Heart left ventricle (tissue), 16 donors: ENCODE measurements at regions not wholly inside any gene's neighbourhood (a gene's known extent, or its start where the extent isn't known, plus 50 kb on each side); places are given as distances from the start of the nearest gene placed in this dataset.

ENCODE experiments used
- ATAC-seq, 4 donors: fragments of 200-7000 bp; cut with Tn5 transposase; one replicate each; pipeline ENCODE4 v1.9.1; 2020 to 2022; ENCODE audit warnings: moderate library complexity in 4 of 4, mild to moderate bottlenecking in 3 of 4, moderate number of reproducible peaks in 1 of 4
- DNase-seq, 5 donors: peaks; one replicate each; pipeline ENCODE4 v3.0.0-alpha.2; 2020
- H3K27ac ChIP-seq, 12 donors: fragments of 200-600 bp; sonication (generic) in 4 of 12; one replicate each; pipeline versions ENCODE4 v1.5.0 to v1.8.0; 2016 to 2022; ENCODE audit warnings: mild to moderate bottlenecking in 2 of 12
- H3K27me3 ChIP-seq, 9 donors: fragments of 200-600 bp; sonication (generic) in 2 of 9; one replicate each; pipeline versions ENCODE4 v1.5.1 to v1.8.0; 2016 to 2022; ENCODE audit warnings: mild to moderate bottlenecking in 3 of 9
- H3K36me3 ChIP-seq, 9 donors: fragments of 200-600 bp; sonication (generic) in 2 of 9; one replicate each; pipeline versions ENCODE4 v1.5.0 to v1.8.0; 2018 to 2022; ENCODE audit warnings: mild to moderate bottlenecking in 2 of 9
- H3K4me1 ChIP-seq, 12 donors: fragments of 200-600 bp; sonication (generic) in 4 of 12; one replicate each; pipeline versions ENCODE4 v1.5.0 to v1.8.0; 2016 to 2022; ENCODE audit warnings: mild to moderate bottlenecking in 3 of 12
- H3K4me3 ChIP-seq, 12 donors: fragments of 200-600 bp; sonication (generic) in 4 of 12; one replicate each; pipeline versions ENCODE4 v1.5.0 to v1.8.0; 2017 to 2022; ENCODE audit warnings: mild to moderate bottlenecking in 9 of 12, moderate library complexity in 4 of 12
- H3K9me3 ChIP-seq, 12 donors: fragments of 200-600 bp; sonication (generic) in 4 of 12; one replicate each; pipeline versions ENCODE4 v1.5.0 to v1.8.0; 2016 to 2022; ENCODE audit warnings: mild to moderate bottlenecking in 1 of 12
- POLR2A ChIP-seq, 2 donors: fragments of 450-650 bp; IDR thresholded peaks; one replicate each; pipeline ENCODE4 v1.6.1; 2017; ENCODE audit warnings: antibody characterized with exemption in 2 of 2, mild to moderate bottlenecking in 2 of 2, moderate library complexity in 2 of 2
- WGBS, 4 donors: extraction: QIAGEN DNeasy Blood & Tissue Kit in 2 of 4; methylation state at CpG; one replicate each; pipeline versions ENCODE4 v1.1.5 to v1.1.7; 2013 to 2018; 5-methylcytosine and 5-hydroxymethylcytosine counted together
- intact Hi-C, 10 donors: fragments of 100-400 bp; cut with DNase I; formaldehyde crosslinking; loops; one replicate each; pipeline versions ENCODE4 v1.11.1 to v1.14.2; 2022
- TF ChIP-seq, protein P1 (sequence below), 12 donors: fragments of 200-600 bp; sonication (generic) in 4 of 12; IDR thresholded peaks; one replicate each; pipeline versions ENCODE4 v1.5.0 to v1.8.0; 2018 to 2022; ENCODE audit warnings: antibody characterized with exemption in 12 of 12, mild to moderate bottlenecking in 5 of 12
- donor health status: ischemic (EF 13 %, LVEDD 7.1; RV severe dilation, severe dysfunction).
- donor health status: healthy with polysubstance abuse.
- donor health status: DM: no; HTN: yes; CAD: no.
- donor health status: DM: no; HTN: no; CAD: no.
- donor health status: ischemic (EF 25% LVEDD 6.9; RV normal size, moderate dysfunction).
- donor health status: ischemic (EF 25% LVEDD 5.7; RV mildly dilated, moderate dysfunction).
- donor health status: healthy.
- donor health status: DM: yes; HTN: yes; CAD: no.
- donor health status: ischemic (EF 35%, LVEDD 5.7; RV mildly dilated, moderate dysfunction).
- donor health status: nonischemic (EF 11% LVEDD 7.7; RV severe dilation, severe dysfunction).
- donor health status: DM: yes; HTN: yes; CAD: no.
- donor health status: PGD.
- donor health status: ischemic (EF 29% LVEDD 5.4; RV normal size, mild dysfunction).
- donor health status: nonischemic (EF 23%, LVEDD 6.1; RV moderate dilation, normal function).

GRCh38 chr7:25407053-25407452, 178.8 kb upstream of the NPVF start:
- Histone ChIP-seq H3K27me3 (peaks cover 0 to 4% (median 0%) of the 10 kb centered on the region in 9 donors), H3K9me3 (no peaks in the 10 kb centered on the region), H3K4me1 (no peaks in the 10 kb centered on the region), H3K27ac (no peak overlapping the region), H3K4me3 (no peak overlapping the region), H3K36me3 (no peaks in the 10 kb centered on the region)
- TF ChIP-seq, protein P1, sequence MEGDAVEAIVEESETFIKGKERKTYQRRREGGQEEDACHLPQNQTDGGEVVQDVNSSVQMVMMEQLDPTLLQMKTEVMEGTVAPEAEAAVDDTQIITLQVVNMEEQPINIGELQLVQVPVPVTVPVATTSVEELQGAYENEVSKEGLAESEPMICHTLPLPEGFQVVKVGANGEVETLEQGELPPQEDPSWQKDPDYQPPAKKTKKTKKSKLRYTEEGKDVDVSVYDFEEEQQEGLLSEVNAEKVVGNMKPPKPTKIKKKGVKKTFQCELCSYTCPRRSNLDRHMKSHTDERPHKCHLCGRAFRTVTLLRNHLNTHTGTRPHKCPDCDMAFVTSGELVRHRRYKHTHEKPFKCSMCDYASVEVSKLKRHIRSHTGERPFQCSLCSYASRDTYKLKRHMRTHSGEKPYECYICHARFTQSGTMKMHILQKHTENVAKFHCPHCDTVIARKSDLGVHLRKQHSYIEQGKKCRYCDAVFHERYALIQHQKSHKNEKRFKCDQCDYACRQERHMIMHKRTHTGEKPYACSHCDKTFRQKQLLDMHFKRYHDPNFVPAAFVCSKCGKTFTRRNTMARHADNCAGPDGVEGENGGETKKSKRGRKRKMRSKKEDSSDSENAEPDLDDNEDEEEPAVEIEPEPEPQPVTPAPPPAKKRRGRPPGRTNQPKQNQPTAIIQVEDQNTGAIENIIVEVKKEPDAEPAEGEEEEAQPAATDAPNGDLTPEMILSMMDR (IDR thresholded peaks at IDR 0.05) = no peak
- TF ChIP-seq POLR2A (IDR thresholded peaks at IDR 0.05) = no peak
- no peak for ATAC-seq
- no peak for DNase-seq
- intact Hi-C loops = no loop called here

DNA sequence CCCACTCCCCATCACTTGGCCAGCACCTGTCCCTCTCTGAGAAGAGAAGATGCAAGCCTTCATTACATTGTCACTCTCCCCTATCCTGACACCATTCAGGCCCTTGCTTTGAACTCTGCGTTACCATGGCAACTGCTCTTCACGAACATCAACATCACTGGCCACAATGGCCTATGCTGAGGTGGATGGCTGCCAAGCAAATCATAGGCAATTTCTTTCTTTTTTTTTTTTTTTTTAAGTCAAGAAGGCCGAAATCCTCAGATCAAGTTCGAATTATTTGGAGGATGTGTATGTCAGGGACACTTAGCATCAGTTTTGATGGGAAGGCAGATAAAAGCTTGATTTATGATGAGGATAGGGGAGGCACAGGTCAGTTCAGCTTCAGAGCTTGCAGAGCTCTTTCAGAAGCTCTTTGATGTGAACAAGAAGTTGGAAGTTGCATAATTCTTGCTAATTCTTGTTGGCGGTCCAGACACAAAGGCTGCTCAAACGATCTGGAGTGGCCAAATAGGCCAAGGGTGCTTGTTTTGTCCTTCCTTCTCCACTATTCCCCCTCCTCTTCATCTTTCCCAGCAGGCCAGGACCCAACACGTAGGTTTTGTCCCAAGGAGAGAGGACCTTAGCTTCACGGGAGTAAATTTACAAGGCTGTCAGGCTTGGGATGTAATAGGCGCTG, 179.9 kb upstream of the NPVF start:
- no peak for ATAC-seq
- no peak for DNase-seq
- H3K27me3 ChIP-seq = peaks cover 0 to 4% (median 0%) of the 10 kb centered on the region in 9 donors
- intact Hi-C loops = no loop called here
- TF ChIP-seq, protein P1 (IDR thresholded peaks at IDR 0.05) = no peak
- no peak for TF ChIP-seq POLR2A (IDR thresholded peaks at IDR 0.05)
- no peak overlapping the region for H3K4me3 ChIP-seq
- no peaks in the 10 kb centered on the region for H3K36me3 ChIP-seq
- WGBS, 4 donors = 76 to 80% (median 76%) methylated on average over 9 of the region's 9 CpGs
- no peaks in the 10 kb centered on the region for H3K9me3 ChIP-seq
- H3K4me1 ChIP-seq = no peaks in the 10 kb centered on the region
- no peak overlapping the region for H3K27ac ChIP-seq

DNA sequence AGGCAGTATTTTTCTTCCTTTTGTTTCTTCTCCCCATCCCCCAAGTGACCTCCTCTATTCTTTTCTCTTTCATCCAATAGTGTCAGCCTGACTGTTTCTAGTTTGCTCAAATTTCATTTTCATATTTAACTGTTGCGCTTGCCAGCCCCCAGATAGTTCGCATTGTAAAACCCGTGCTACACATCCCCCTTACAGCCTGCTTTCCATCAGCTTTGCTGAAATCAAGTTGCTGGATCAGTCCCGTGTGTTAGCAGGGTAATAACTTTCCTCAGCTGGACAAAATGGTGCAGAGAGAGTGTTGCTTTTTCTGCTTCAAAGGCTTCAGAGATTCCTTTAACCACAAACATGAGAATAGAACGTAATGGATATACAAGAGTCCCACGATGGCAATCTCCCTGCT, 180.6 kb upstream of the NPVF start:
- ATAC-seq (no peak), DNase-seq (no peak)
- no peaks in the 10 kb centered on the region for H3K36me3 ChIP-seq
- 75 to 80% (median 78%) methylated on average over 6 of the region's 6 CpGs for WGBS, 4 donors
- H3K9me3 ChIP-seq = no peaks in the 10 kb centered on the region
- no peaks in the 10 kb centered on the region for H3K4me1 ChIP-seq
- no peak for TF ChIP-seq POLR2A (IDR thresholded peaks at IDR 0.05)
- TF ChIP-seq, protein P1 (IDR thresholded peaks at IDR 0.05) = no peak
- peaks cover 0 to 4% (median 0%) of the 10 kb centered on the region in 9 donors for H3K27me3 ChIP-seq
- intact Hi-C loops = no loop called here
- H3K27ac ChIP-seq = no peak overlapping the region
- H3K4me3 ChIP-seq = no peak overlapping the region

DNA sequence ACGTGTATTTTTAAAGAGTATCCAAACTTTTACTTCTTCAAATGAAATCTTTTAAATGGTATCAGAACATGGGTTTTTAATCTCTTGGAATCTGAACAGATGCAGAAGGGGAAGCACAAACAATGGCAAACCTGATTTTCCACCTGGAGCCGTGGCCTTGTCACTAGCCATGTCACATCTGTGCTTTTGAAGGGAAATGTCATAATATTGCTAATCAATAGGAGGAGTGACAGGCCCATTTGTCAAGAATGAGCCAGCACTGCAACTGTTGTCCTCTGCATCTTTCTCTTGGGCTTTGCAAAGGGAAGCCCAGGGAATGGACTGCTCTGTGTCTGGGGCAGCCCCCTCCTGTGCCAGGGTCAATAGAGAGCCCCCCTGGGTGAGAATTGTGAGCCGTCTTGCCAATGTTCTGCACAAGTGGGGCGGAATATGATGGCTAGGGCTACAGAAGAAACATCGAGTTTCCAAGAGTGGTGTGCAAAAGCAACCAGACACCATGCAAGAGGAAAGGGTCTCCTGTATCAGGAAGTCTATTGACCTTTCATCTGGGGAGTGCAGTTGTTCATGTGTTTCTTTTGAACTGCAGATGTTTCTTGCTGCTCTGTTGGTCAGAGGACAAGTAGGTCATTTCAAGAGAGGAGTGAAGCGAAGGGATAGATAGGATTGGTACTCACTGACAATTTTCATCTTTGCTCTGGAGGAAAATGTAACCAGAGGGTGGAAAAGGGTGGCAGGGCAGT, 181.8 kb upstream of the NPVF start:
- Histone ChIP-seq H3K4me3 (no peak overlapping the region), H3K9me3 (no peaks in the 10 kb centered on the region), H3K27ac (no peak overlapping the region), H3K27me3 (peaks cover 0 to 4% (median 0%) of the 10 kb centered on the region in 9 donors), H3K4me1 (no peaks in the 10 kb centered on the region), H3K36me3 (no peaks in the 10 kb centered on the region)
- TF ChIP-seq, protein P1 (IDR thresholded peaks at IDR 0.05) = no peak
- TF ChIP-seq POLR2A (IDR thresholded peaks at IDR 0.05) = no peak
- intact Hi-C loops = no loop called here
- 74 to 81% (median 77%) methylated on average over 6 of the region's 6 CpGs for WGBS, 4 donors
- DNase-seq (no peak), ATAC-seq (no peak)
